HG03139 (cell line): ENCODE measurements at regions not wholly inside any gene's neighbourhood (a gene's known extent, or its start where the extent isn't known, plus 50 kb on each side); places are given as distances from the start of the nearest gene placed in this dataset.

ENCODE experiments used
- ATAC-seq: cut with Tn5 transposase; IDR thresholded peaks from one replicate; pipeline ENCODE4 v1.9.1; 2021; ENCODE audit not compliant: unreplicated experiment

GRCh38 chr4:167290678-167291077 lies 56.4 kb upstream of the SPOCK3 start:
- ATAC-seq, result no peak

- ATAC-seq, result no peak
These were observed 74.6 kb upstream of the SPOCK3 start for GRCh38 chr4:167308876-167309275.

- ATAC-seq, result no peak
These were observed 87.0 kb upstream of the SPOCK3 start for GRCh38 chr4:167321299-167321698.

- no peak for ATAC-seq
These were observed 105.5 kb upstream of the SPOCK3 start for GRCh38 chr4:167339781-167340180.

GRCh38 chr4:167359711-167360110 lies 125.4 kb upstream of the SPOCK3 start:
- no peak for ATAC-seq

- no peak for ATAC-seq
These were observed 145.0 kb upstream of the SPOCK3 start for GRCh38 chr4:167379076-167379835.

- no peak for ATAC-seq
These were observed 146.7 kb upstream of the SPOCK3 start for GRCh38 chr4:167380964-167381363.

- no peak for ATAC-seq
These were observed 149.0 kb upstream of the SPOCK3 start for GRCh38 chr4:167383291-167383690.

- no peak for ATAC-seq
These were observed 163.3 kb upstream of the SPOCK3 start for GRCh38 chr4:167397586-167397985.

- no peak for ATAC-seq
These were observed 164.9 kb upstream of the SPOCK3 start for GRCh38 chr4:167399201-167399600.

- ATAC-seq, result no peak
These were observed 171.9 kb upstream of the SPOCK3 start for GRCh38 chr4:167406181-167406580.

GRCh38 chr4:167415461-167415860 lies 181.2 kb upstream of the SPOCK3 start:
- no peak for ATAC-seq

GRCh38 chr4:167419468-167420140 lies 185.3 kb upstream of the SPOCK3 start:
- ATAC-seq, result no peak

GRCh38 chr4:167421201-167421600 lies 186.9 kb upstream of the SPOCK3 start:
- ATAC-seq, result no peak

GRCh38 chr4:167424341-167425256 lies 190.3 kb upstream of the SPOCK3 start:
- no peak for ATAC-seq

GRCh38 chr4:167428156-167428555 lies 193.9 kb upstream of the SPOCK3 start:
- ATAC-seq, result no peak

GRCh38 chr4:167431371-167431770 lies 197.1 kb upstream of the SPOCK3 start:
- ATAC-seq, result no peak

- no peak for ATAC-seq
These were observed 201.5 kb upstream of the SPOCK3 start for GRCh38 chr4:167435786-167436185.

- ATAC-seq, result no peak
These were observed 209.5 kb upstream of the SPOCK3 start for GRCh38 chr4:167443841-167444240.

- ATAC-seq, result no peak
These were observed 218.7 kb upstream of the SPOCK3 start for GRCh38 chr4:167452922-167453430.

- ATAC-seq, result no peak
These were observed 222.3 kb upstream of the SPOCK3 start for GRCh38 chr4:167456619-167457018.
